Thyroid gland (tissue), 4 donors: ENCODE measurements at regions not wholly inside any gene's neighbourhood (a gene's known extent, or its start where the extent isn't known, plus 50 kb on each side); places are given as distances from the start of the nearest gene placed in this dataset.

ENCODE experiments used
- CTCF ChIP-seq, 6 experiments: fragments of 200-600 bp in 3 of 6; fragments of 450-650 bp in 3 of 6; sonication (generic) in 3 of 6; IDR thresholded peaks; one replicate each; pipeline ENCODE4 v1.5.1; 2016 to 2019; ENCODE audit warnings: antibody characterized with exemption in 6 of 6, mild to moderate bottlenecking in 2 of 6, inconsistent platforms in 1 of 6, moderate library complexity in 1 of 6
- POLR2A ChIP-seq, 2 donors: fragments of 450-650 bp; IDR thresholded peaks; one replicate each; pipeline ENCODE4 v1.6.1; 2017; ENCODE audit warnings: antibody characterized with exemption in 2 of 2, mild to moderate bottlenecking in 2 of 2, moderate library complexity in 1 of 2

DNA sequence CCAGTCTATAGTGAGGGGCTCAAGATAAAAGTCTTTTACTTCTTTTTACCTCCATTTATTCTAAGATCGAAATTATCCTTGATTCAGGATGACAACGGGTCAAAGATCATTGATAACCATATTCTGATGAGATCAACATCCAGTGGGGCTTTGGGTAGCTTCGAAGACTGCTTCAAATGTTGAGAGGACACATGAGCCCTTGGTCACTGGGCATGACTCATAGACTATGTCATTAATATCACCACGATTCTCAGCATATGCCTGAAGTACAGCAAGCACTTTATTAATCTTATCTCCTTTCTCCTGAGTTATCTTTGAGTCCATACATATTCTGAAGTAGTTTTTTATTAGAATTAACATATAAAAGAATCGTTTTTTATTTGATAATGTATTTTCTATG lies 117.1 kb upstream of the DAB2 start:
- no peak for TF ChIP-seq CTCF (IDR thresholded peaks at IDR 0.05)
- TF ChIP-seq POLR2A (IDR thresholded peaks at IDR 0.05) = no peak
